IPS-NIHi11 (cell line): ENCODE measurements at regions not wholly inside any gene's neighbourhood (a gene's known extent, or its start where the extent isn't known, plus 50 kb on each side); places are given as distances from the start of the nearest gene placed in this dataset.
"Not testable (repeated sequence)": the region's sequence is repeated elsewhere in the genome, so short reads cannot be mapped to it uniquely, and the experiment has no call there.

Source experiments
- DNase-seq: peaks from one replicate; pipeline ENCODE4 v3.0.0; 2012; ENCODE audit warnings: mixed read lengths, low spot score

DNA sequence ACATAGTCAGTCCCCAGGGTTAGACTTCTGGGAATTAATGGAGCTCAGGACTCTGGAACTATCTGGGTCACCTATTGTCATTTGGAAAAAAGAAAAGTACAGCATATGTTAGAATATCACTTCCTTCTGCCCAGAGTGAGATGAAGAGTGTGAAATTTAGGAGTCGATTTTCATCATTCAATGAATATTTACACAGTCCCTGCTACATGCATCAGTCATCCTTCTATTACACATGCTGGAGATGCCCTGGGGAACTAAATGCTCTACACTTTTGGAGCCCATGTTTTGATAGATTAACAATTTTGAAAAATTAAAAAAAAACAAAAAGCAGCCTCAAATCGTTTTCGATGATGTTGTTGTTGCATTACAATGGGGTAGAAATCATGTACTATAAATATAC, 315.4 kb downstream of the ALDH8A1 start:
- no peak for DNase-seq

DNA sequence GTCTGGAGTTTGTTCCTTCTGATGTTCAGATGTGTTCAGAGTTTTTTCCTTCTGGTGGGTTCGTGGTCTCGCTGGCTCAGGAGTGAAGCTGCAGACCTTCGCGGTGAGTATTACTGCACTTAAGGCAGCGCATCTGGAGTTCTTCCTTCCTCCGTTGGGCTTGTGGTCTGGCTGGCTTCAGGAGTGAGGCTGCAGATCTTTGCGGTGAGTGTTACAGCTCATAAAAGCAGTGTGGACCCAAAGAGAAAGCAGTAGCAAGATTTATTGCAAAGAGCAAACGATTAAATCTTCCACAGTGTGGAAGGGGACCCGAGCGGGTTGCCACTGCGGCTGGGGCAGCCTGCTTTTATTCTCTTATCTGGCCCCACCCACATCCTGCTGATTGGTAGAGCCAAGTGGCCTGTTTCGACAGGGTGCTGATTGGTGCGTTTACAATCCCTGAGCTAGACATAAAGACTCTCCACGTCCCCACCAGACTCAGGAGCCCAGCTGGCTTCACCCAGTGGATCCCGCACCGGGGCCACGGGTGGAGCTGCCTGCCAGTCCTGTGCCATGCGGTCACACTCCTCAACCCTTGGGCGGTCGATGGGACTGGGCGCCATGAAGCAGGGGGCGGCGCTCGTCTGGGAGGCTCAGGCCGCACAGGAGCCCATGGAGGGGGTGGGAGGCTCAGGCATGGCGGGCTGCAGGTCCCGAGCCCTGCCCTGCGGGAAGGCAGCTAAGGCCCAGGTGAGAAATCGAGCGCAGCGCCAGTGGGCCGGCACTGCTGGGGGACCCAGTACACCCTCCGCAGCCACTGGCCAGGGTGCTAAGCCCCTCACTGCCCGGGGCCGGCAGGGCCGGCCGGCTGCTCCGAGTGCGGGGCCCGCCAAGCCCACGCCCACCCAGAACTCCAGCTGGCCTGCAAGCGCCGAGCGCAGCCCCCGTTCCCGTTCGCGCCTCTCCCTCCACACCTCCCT, 315.3 kb upstream of the SGK1 start:
- DNase-seq = not testable (repeated sequence)

DNA sequence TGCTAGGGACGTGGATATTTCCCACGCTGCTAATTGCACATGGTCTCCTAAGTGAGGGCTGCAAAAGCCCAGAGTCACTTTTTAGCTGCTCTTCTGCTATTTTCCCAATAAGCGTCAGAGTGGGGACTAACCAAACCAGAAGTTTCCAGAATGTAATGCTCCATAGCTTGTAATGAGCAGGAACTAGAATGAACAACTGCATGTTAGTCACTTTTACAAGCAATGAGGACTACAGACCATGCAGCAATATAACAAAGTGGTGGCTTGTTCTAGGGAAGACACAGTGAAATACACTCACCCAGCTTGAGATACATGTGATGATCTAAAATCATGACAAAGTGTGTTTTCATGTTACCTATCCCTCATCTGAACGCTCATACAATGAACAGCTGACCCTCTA, 314.1 kb upstream of the SGK1 start:
- no peak for DNase-seq

DNA sequence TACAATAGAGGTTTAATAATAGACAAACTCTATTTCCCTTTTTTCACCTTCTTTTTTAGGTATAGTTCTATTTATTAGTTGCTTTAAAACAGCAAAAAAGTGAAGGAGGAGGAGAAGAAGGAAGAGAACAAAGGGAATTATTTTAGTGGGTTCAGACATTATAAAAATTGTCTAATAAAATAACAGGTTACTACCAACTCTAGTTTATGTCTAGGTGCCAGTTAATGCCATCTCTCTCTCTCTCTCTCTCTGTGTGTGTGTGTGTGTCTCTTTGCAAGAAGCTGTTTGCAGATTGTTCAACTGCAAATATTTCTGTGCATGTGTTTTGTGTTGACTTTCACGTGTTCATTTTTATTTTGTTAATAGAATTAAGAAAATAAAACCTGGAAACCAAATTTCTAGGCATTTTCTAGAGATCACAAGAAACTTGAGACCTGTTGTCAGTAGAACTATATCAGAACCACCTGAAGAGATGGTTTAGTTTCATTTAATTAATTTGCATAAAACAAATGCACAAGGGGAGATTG, 313.5 kb upstream of the SGK1 start:
- no peak for DNase-seq

DNA sequence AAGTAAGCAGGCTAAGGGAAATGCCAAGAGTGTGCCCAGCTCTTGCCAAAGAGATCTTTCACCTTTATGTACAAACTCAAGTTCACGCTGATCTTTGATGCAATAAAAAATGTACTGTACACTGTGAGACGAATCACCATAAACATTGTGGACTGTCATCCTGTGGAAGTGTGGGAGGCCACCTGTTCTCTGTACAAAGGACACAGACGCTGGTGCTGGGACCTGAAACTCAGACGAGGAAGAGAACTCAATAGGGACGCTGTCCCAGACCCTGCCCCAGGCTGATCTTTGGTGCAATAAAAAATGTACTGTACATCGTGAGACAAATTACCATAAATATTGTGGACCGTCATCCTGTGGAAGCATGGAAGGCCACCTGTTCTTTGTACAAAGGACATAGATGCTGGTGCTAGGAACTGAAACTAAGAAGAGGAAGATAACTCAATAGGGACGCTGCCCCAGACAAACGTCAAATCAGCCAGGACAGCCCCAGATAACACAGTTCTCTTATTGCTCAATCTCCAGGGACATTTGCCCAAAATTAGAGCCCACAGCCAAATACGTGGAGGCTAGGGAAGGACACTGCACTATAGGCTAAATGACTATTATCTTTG, 312.7 kb upstream of the SGK1 start:
- DNase-seq = no peak

DNA sequence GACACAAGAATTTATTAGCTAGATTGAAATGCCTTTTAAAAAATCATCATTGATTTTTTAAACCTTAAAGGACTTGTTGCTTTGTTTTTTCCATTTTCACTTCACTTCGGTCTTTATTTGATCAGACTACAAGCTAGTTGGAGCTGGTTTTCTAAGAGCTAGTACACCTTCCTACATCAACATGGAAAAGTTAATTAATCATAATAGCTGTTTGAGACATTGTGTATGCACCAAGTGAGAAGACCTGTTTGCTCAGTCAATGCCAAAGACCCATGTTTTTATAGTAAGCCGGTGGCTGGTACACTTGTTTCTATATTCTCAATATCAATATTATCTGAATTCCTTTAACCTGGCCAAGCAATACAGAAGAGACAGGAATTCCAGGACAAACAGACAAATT, 310.2 kb upstream of the SGK1 start:
- no peak for DNase-seq

DNA sequence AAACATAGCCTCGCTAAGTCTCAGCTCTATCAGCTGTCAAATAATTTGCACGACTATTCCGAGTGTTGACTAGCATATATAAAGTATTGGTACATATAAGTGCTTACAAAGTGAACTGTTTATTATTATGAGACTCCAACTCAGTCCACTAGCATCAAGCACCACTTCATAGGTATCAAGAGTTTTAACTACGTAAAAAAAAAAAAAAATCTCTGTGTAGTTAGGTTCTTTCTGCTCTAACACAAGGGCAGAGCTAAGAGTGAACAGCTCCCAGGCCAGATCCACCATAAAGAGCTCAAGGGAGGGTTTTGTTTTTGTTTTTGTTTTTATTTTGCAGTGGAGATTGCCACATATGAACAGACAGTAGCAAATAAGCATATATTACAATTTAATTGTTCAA, 309.8 kb upstream of the SGK1 start:
- no peak for DNase-seq

DNA sequence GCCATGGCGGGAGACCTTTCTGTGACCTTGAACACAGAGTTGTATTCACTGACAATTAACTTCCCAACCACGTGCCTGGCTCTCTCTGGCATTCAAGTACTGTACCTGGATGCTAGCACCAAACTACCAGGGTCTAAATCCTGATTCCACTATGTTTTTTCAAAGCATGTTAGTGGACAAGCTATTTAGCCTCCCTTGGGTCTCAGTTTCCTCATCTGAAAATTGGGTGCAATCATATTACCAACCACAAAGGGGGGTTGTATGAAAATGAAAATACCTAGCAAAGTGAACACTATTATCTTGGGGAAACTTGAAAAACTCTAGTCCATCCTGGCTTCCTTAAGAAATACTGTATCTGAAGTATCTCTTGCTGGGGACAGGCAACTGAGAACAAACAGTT, 308.7 kb upstream of the SGK1 start:
- DNase-seq = no peak

DNA sequence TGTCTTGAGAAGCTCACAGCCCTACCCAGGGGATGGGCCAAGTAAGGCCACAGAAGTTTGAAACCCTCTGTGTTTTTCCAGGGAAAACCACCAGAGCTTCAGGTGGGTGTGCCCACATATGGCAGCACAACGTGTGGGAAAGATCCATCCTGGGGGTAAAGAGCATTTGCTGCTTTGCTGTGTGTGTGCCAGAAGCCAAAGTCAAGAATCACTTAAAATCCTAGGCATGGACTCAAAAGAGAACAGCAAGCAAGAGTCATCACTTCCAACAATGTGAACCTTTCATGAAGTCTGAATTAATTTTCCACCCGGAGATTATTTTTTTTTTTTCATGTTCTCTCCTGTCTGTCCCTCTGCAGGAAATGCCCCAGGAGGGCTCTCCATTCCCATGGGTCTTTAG, 308.2 kb upstream of the SGK1 start:
- DNase-seq = no peak

DNA sequence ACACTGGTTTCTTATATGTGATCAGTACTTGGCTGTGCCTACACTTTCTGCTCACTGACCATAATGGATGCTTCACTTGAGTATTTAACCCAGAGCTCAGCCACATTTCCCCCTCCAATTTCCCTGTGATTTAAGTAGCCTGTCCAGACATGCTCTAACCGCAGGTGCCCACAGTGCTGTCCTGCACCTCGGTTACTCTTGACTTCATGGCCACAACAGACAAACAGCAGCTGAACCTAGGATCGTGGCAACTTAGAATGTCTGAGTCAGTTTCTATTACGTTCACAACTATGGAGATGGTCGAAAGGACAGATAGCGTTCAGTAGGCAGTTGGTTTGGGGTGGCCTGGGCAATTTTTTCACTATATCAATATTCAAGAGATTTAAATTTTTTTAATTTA, 306.9 kb upstream of the SGK1 start:
- no peak for DNase-seq

DNA sequence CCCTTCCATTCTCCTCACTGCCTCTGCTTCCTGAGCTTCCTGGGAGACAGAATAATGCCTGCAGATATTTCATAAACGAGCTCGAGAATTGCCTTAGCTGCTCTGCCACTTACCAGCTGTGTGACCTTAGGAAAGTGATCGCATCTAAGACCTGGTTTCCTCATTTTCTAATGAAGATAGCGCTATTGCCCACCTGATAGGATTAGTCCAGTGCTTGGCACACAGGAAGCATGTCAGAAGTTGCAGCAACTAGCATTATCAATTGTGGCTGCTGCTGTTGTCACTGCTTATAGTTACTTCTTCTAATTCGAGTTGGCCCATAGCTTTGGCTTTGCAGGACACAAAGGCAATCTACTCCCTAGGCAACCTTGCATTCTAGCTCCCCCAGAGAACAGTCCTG, 305.5 kb upstream of the SGK1 start:
- DNase-seq = no peak

DNA sequence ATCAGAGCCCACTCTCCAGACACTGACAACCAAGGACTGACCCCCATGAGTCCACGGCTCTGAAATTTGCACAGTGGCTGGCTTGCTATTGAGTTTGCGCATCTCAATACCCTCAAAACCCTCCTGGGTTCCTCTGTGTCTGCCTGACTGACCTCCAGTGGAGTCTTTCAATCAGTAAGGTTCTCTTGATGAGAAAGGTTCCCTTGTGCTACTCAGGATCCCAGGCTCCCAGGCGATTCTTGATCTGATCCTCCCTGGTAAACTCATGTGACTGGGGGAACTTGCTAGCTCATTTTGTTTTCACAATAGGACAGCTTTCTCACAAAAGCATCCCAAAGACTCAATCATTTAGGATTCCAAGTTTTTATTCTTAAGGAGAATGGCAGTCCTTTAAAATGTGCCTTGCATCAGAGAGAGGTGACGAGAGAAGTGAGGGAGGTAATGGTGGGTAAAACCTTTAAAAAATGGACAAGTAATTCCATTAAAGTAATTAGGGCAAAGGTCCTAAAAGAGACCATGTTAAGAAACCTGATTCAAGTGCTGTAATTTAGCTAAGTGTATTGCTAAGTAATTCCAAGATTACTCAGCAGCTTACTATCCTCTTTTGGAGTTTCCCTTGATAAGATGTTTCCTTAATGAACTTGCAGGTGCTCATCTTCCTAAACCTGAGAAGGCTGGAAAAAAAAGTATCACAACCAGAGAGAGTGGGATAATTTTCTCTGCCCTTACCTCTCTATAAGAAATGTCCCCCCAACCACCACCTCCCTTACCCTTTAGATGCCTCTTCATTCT, 304.7 kb upstream of the SGK1 start:
- DNase-seq = no peak

DNA sequence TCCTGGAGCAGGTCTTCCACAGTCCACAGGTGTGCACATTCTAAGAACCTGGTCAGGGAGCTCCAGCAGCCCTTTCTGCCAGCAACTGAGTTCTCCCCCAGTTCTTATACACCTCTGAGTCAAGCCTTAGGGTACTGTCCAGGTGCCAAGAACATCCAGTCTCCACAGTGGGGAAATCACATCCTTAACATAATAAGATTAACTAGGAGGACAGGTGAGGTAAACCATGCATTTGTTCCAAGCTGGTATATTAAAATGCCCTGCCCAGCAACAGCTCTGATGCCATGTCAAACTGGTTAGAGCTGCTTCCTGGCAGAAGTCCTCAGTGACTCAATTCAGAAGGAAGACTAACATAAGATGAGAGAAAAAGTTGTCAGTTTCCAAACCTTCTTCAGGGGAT, 303.9 kb upstream of the SGK1 start:
- DNase-seq = no peak

DNA sequence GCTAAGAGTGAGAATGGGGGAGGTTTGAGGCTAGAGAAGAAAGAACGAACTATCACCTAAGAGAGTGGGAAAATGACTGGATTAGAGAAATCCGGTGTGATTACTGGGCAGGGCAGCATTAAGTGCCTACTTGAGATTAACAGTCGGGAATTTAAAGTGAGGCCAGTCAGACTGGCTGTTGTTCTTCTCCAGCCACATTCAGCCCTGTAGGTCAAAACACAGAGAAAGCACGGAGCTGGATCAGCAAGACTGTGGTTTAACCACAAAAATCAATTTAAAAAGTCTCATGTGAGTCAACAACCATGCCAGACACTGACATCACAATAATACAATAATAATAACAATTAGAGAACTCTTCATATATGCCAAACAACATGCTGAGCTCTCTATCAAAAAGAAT, 301.9 kb upstream of the SGK1 start:
- DNase-seq = no peak

DNA sequence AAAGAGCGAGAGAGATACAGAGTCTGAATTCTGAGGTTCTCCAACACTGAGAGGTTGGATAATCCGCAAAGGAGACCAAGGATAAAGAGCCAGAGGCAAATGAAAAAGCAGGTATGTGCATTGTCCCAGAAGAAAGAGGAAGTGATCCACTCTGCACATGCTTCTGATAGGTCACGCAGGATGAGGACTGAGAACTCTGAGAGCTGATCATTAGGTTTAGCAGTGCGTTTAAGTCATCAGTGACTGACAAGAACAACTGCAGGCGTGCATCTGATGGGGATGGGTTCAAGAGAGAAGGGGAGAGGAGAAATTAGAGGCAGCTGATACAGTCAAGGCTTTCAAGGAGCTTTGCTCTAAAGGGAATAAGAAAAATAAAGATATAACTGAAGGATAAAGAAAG, 301.2 kb upstream of the SGK1 start:
- no peak for DNase-seq

DNA sequence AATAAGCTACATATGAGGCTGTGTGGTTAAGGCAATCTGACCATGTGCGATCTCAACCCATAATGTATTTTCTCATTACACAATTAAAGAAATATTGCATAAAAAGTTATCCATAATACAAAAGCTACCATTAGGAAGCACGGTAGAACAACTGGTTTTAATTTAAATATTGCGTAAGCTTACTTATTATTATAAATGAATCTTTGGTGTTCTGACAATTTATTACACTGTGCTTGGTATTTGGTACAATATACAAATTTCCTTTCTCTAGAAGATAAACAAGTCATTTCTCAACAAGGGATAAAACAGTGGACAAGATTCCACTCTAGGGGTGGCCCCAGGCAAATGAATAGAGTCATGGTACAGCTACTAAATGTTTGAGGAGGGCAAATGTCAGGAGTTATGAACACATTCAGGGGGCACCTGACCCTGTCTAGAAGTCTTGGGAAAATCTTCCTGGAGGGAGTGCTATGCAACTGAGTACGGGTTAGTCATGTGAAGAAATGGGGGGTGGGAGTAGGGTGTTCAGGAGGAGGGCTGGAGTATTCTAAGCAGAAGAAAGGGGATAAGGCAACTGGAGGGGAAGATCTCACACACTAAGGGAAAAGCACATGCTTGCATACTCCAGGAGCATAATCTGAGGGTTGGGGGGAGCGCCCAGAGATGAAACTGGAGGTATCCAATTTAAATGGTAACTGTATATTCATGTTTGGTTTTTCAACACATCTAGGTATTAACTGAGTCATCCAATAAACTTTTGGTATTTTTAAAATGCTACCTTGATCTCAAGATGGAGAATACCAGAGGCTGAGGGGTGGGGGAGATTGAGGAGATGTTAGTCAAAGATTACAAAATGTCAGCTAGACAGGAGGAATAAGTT, 296.9 kb upstream of the SGK1 start:
- no peak for DNase-seq

DNA sequence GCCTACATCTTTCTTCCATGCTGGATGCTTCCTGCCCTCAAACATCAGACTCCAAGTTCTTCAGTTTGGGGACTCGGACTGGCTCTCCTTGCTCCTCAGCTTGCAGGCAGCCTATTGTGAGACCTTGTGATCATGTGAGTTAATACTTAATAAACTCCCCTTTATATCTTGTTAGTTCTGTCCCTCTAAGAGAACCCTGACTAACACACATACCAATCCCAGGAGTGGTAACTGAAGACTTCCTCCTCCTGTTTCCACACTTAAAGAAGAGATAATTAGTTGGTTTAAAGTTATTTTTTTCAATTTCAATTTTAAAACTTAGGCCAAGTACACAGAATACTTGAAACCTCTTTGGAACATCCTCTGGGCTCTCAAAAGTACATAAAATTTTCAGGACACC, 294.2 kb upstream of the SGK1 start:
- DNase-seq = not testable (repeated sequence)

DNA sequence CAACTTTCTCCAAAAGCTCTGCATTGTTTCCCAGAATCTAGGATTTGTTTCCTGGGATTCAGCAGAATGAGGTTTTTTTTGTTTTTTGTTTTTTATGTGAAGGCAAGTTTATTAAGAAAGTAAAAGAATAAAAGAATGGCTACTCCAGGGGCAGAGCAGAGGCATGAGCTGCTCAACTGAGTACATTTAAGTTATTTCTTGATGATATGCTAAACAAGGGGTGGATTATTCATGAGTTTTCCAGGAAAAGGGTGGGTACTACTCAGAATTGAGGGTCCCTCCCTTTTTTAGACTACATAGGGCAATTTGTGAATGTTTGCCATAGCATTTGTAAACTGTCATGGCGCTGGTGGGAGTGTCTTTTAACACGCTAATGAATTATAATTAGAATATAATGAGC, 292.5 kb upstream of the SGK1 start:
- no peak for DNase-seq

DNA sequence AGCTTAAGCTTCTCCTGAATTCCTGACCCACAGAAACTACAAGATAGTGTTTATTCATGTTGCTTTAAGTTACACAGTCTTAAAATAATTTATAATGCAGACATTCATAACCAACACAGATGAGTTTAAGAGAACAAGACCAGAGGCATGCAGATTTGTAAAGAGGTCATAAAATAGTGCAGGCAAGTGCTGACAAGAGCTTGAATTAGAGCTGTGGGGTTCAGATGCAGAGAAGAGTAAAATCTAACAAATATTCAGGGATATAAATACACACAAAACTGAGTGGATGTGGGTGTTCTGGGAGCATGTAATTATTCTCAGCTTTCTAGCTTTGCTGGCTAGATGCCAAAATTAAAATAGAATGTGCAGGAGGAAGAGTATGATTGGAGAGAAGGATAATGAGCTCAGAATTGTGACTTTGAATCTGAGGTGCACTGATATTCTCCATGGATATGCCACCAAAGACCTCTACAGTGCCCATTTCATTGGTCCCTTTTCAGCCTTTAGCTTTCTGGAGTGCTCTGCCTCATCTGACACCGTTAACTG, 291.9 kb upstream of the SGK1 start:
- no peak for DNase-seq

DNA sequence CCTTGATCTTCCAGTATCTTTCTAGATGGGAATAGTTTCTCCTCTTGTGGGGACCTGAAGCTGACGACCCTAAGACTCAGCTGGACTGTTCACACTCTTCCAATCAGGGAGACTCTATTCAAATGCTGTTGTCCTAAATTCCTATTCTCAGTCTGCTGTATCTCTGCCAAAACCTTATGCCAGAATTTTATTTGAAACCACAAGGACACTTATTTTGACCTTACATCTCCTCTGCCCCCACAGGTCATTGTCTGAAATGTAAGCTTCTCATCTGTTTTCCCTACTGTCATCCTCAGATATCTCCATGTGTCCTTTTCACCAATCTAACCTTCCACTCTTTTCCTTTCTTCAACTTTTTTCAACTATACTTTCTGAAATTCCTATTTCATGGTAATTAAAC, 289.5 kb upstream of the SGK1 start:
- DNase-seq = no peak

DNA sequence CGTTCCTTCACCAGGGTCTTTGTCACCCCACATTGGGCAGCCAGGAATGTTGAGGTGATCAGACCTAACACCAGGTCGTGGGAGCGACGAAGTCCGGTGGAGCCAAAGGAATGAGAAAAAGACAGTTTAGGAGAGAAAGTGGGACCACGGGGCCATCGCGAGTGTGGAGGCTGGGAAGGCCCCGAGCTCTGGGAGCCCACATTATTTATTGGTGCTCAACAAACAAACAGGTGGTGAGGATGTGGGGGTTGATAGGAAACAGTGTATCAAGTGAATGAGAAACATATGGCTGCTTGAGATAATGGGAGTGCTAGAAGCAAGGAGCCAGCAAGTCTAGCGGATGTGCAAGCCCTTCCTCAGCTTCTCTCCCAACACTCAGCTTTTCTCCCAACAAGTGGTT, 287.1 kb upstream of the SGK1 start:
- no peak for DNase-seq
